KMS-11 (cell line): ENCODE measurements at regions not wholly inside any gene's neighbourhood (a gene's known extent, or its start where the extent isn't known, plus 50 kb on each side); places are given as distances from the start of the nearest gene placed in this dataset.

ENCODE experiments used
- H2AFZ ChIP-seq: fragments of 200-600 bp; sonication (generic); 2 replicates; pipeline ENCODE4 v1.6.1; 2016; ENCODE audit warnings: antibody characterized with exemption, mixed run types, low read depth
- H3K27ac ChIP-seq: fragments of 200-600 bp; sonication (generic); 2 replicates; pipeline ENCODE4 v1.6.1; 2016; ENCODE audit warnings: mild to moderate bottlenecking, mixed run types
- H3K27me3 ChIP-seq: fragments of 200-600 bp; sonication (generic); 2 replicates; pipeline ENCODE4 v1.6.1; 2017; ENCODE audit warnings: mild to moderate bottlenecking, low read depth, mixed run types, moderate library complexity; ENCODE audit not compliant: insufficient read depth
- H3K36me3 ChIP-seq: fragments of 200-600 bp; sonication (generic); 2 replicates; pipeline ENCODE4 v1.6.1; 2017; ENCODE audit warnings: mild to moderate bottlenecking, mixed run types; ENCODE audit not compliant: insufficient read depth
- H3K4me1 ChIP-seq: fragments of 200-600 bp; sonication (generic); 2 replicates; pipeline ENCODE4 v1.6.1; 2016; ENCODE audit warnings: mild to moderate bottlenecking, low read depth, mixed run types; ENCODE audit not compliant: poor library complexity, severe bottlenecking
- H3K4me2 ChIP-seq: fragments of 200-600 bp; sonication (generic); 2 replicates; pipeline ENCODE4 v1.7.0; 2016; ENCODE audit warnings: mild to moderate bottlenecking, mixed run types
- H3K4me3 ChIP-seq: fragments of 200-600 bp; sonication (generic); IDR thresholded peaks from 2 replicates; pipeline ENCODE4 v1.6.1; 2017; ENCODE audit warnings: low read depth, low read length, mixed read lengths; ENCODE audit not compliant: insufficient read depth
- H3K79me2 ChIP-seq: fragments of 200-600 bp; sonication (generic); 2 replicates; pipeline ENCODE4 v1.6.1; 2016; ENCODE audit warnings: low read depth, mixed run types; ENCODE audit not compliant: insufficient read depth
- H3K9ac ChIP-seq: fragments of 200-600 bp; sonication (generic); 2 replicates; pipeline ENCODE4 v1.6.1; 2016; ENCODE audit warnings: mild to moderate bottlenecking, mixed run types
- H4K20me1 ChIP-seq: fragments of 200-600 bp; sonication (generic); 2 replicates; pipeline ENCODE4 v1.6.1; 2016; ENCODE audit warnings: mild to moderate bottlenecking, mixed run types; ENCODE audit not compliant: insufficient read depth
- CTCF ChIP-seq: fragments of 200-600 bp; sonication (generic); conservative IDR thresholded peaks from 2 replicates; pipeline ENCODE4 v1.6.1; 2017; ENCODE audit warnings: low read depth, mild to moderate bottlenecking, antibody characterized with exemption, low read length, moderate library complexity, mixed read lengths

- Histone ChIP-seq H3K4me1 (no peaks in the 10 kb centered on the region), H2AFZ (no peak overlapping the region), H3K4me3 (no peak overlapping the region), H3K9ac (no peak overlapping the region), H3K36me3 (no peaks in the 10 kb centered on the region), H4K20me1 (no peaks in the 10 kb centered on the region), H3K79me2 (no peaks in the 10 kb centered on the region), H3K4me2 (no peak overlapping the region), H3K27ac (no peak overlapping the region), H3K27me3 (no peaks in the 10 kb centered on the region)
- TF ChIP-seq CTCF = no peak
These were observed 62.5 kb upstream of the CAPZB start for GRCh38 chr1:19547814-19548213.

GRCh38 chr1:19536519-19536918 is 51.2 kb upstream of the CAPZB start:
- H3K4me3 ChIP-seq = no peak overlapping the region
- no peaks in the 10 kb centered on the region for H3K36me3 ChIP-seq
- H3K9ac ChIP-seq = no peak overlapping the region
- H3K27me3 ChIP-seq = no peaks in the 10 kb centered on the region
- no peak for TF ChIP-seq CTCF
- H3K4me1 ChIP-seq = no peaks in the 10 kb centered on the region
- no peaks in the 10 kb centered on the region for H4K20me1 ChIP-seq
- no peaks in the 10 kb centered on the region for H3K79me2 ChIP-seq
- H2AFZ ChIP-seq = no peak overlapping the region
- H3K4me2 ChIP-seq = no peak overlapping the region
- H3K27ac ChIP-seq = no peak overlapping the region

GRCh38 chr1:19535214-19535613 is 49.9 kb upstream of the CAPZB start:
- Histone ChIP-seq H3K27me3 (no peaks in the 10 kb centered on the region), H2AFZ (no peak overlapping the region), H3K36me3 (no peaks in the 10 kb centered on the region), H3K79me2 (no peaks in the 10 kb centered on the region), H3K4me1 (no peaks in the 10 kb centered on the region), H4K20me1 (no peaks in the 10 kb centered on the region), H3K9ac (no peak overlapping the region), H3K27ac (no peak overlapping the region), H3K4me3 (no peak overlapping the region), H3K4me2 (no peak overlapping the region)
- no peak for TF ChIP-seq CTCF
